GM19324 (cell line): ENCODE measurements at regions not wholly inside any gene's neighbourhood (a gene's known extent, or its start where the extent isn't known, plus 50 kb on each side); places are given as distances from the start of the nearest gene placed in this dataset.

Source experiments
- ATAC-seq: cut with Tn5 transposase; IDR thresholded peaks from one replicate; pipeline ENCODE4 v1.9.1; 2021; ENCODE audit warnings: mild to moderate bottlenecking, moderate library complexity; ENCODE audit not compliant: unreplicated experiment, low FRiP score

GRCh38 chr10:29962166-29962850 is 97.1 kb downstream of the JCAD start:
- ATAC-seq: no peak

GRCh38 chr10:29961351-29961750 is 98.0 kb downstream of the JCAD start:
- no peak for ATAC-seq

GRCh38 chr10:29960261-29960660 is 99.1 kb downstream of the JCAD start:
- no peak for ATAC-seq

- no peak for ATAC-seq
Observed at GRCh38 chr10:29959586-29959985, 99.8 kb downstream of the JCAD start.

- ATAC-seq: no peak
Observed at GRCh38 chr10:29958440-29958839, 100.9 kb downstream of the JCAD start.

- ATAC-seq: no peak
Observed at GRCh38 chr10:29957907-29958331, 101.5 kb downstream of the JCAD start.

- no peak for ATAC-seq
Observed at GRCh38 chr10:29957236-29957635, 102.2 kb downstream of the JCAD start.

- no peak for ATAC-seq
Observed at GRCh38 chr10:29956335-29956924, 103.0 kb downstream of the JCAD start.

- no peak for ATAC-seq
Observed at GRCh38 chr10:29955329-29955935, 104.0 kb downstream of the JCAD start.

- ATAC-seq: no peak
Observed at GRCh38 chr10:29951441-29951931, 107.9 kb downstream of the JCAD start.

GRCh38 chr10:29950391-29950790 is 109.0 kb downstream of the JCAD start:
- no peak for ATAC-seq

GRCh38 chr10:29949411-29950011 is 109.9 kb downstream of the JCAD start:
- no peak for ATAC-seq

- no peak for ATAC-seq
Observed at GRCh38 chr10:29948881-29949355, 110.5 kb downstream of the JCAD start.

GRCh38 chr10:29947701-29948060 is 111.7 kb downstream of the JCAD start:
- ATAC-seq: no peak

GRCh38 chr10:29946953-29947700 is 112.3 kb downstream of the JCAD start:
- ATAC-seq: no peak

- no peak for ATAC-seq
Observed at GRCh38 chr10:29946614-29946952, 112.8 kb downstream of the JCAD start.

- ATAC-seq: no peak
Observed at GRCh38 chr10:29941476-29941875, 117.9 kb downstream of the JCAD start.

GRCh38 chr10:29932991-29933390 is 126.4 kb downstream of the JCAD start:
- no peak for ATAC-seq

- ATAC-seq: no peak
Observed at GRCh38 chr10:29931833-29932232, 127.6 kb downstream of the JCAD start.

GRCh38 chr10:29929006-29929405 is 130.4 kb downstream of the JCAD start:
- no peak for ATAC-seq

GRCh38 chr10:29926693-29927048 is 132.7 kb downstream of the JCAD start:
- ATAC-seq: no peak
